Endothelial cell of umbilical vein (primary cell): ENCODE measurements at regions not wholly inside any gene's neighbourhood (a gene's known extent, or its start where the extent isn't known, plus 50 kb on each side); places are given as distances from the start of the nearest gene placed in this dataset.

Experiments used
- BruUV-seq: library from RNA; stranded (reverse); fragments of 400-500 nt; replicated peaks from 2 replicates; lab custom pipeline; 2021; lab: Mats Ljungman, UMichigan
- CTCF ChIA-PET: fragments of 300-600, 350-600 bp; sonication (Branson Sonifier 250); formaldehyde crosslinking; loops from one replicate; lab custom pipeline; 2021; ENCODE audit warnings: antibody characterized with exemption, inconsistent platforms; lab: Charles Lee
- POLR2A ChIA-PET: fragments of 300-600, 350-600 bp; sonication (Branson Sonifier 250); formaldehyde crosslinking; loops from one replicate; lab custom pipeline; 2021; ENCODE audit warnings: antibody characterized with exemption, inconsistent platforms; lab: Charles Lee
- DNase-seq: peaks from one replicate; pipeline ENCODE4 v3.0.0-alpha.2; 2011; ENCODE audit warnings: low read depth, low spot score
- FAIRE-seq: peaks from 2 replicates; lab custom pipeline; 2011; peaks lifted over from hg19 to GRCh38; lab: Jason Lieb, UNC
- H2AFZ ChIP-seq: 2 replicates; pipeline ENCODE4 v1.6.0; 2012; ENCODE audit warnings: low read depth, low read length, control low read depth, inconsistent platforms
- H3K27ac ChIP-seq: 2 replicates; pipeline ENCODE4 v1.5.1; 2011; ENCODE audit warnings: low read depth, mild to moderate bottlenecking, control low read depth, low read length, moderate library complexity; ENCODE audit not compliant: insufficient read depth
- H3K27me3 ChIP-seq, 2 experiments: 2 replicates each; pipeline versions ENCODE4 v1.6.0 to v1.6.1; 2011; ENCODE audit warnings: low read length in 2 of 2, mixed read lengths in 1 of 2; ENCODE audit not compliant: control insufficient read depth in 2 of 2, insufficient read depth in 2 of 2
- H3K36me3 ChIP-seq, 2 experiments: 2 replicates in 1 of 2; 3 replicates in 1 of 2; pipeline ENCODE4 v1.5.1; 2011; ENCODE audit warnings: low read length in 2 of 2, mild to moderate bottlenecking in 1 of 2, moderate library complexity in 1 of 2; ENCODE audit not compliant: control insufficient read depth in 2 of 2, insufficient read depth in 2 of 2; ENCODE audit errors: extremely low read depth in 1 of 2
- H3K4me1 ChIP-seq: 3 replicates; pipeline ENCODE4 v1.5.1; 2011; ENCODE audit warnings: mild to moderate bottlenecking, low read length; ENCODE audit not compliant: control insufficient read depth, insufficient read depth; ENCODE audit errors: extremely low read depth
- H3K4me2 ChIP-seq: 2 replicates; pipeline ENCODE4 v1.6.1; 2011; ENCODE audit warnings: low read length, control low read depth, mixed read lengths; ENCODE audit not compliant: insufficient read depth
- H3K4me3 ChIP-seq, 3 experiments: fragments of 200-600 bp in 1 of 3; sonication (generic), shearing (Covaris generic) in 1 of 3; replicated peaks in 1 of 3; 2 replicates each; pipeline ENCODE4 v1.5.1; 2011 to 2016; ENCODE audit warnings: control low read depth in 3 of 3, low read length in 3 of 3, mild to moderate bottlenecking in 2 of 3, inconsistent platforms in 1 of 3, low read depth in 1 of 3, moderate library complexity in 1 of 3; ENCODE audit not compliant: insufficient read depth in 1 of 3
- H3K79me2 ChIP-seq: 2 replicates; pipeline ENCODE4 v1.6.0; 2012; ENCODE audit warnings: low read length, inconsistent platforms; ENCODE audit not compliant: control insufficient read depth, insufficient read depth
- H3K9ac ChIP-seq: replicated peaks from 2 replicates; pipeline ENCODE3; 2011; ENCODE audit warnings: low read length, control low read depth; ENCODE audit not compliant: insufficient read depth; ENCODE audit errors: extremely low read depth
- H3K9me1 ChIP-seq: replicated peaks from 3 replicates; pipeline ENCODE4 v1.6.0; 2011; ENCODE audit warnings: mild to moderate bottlenecking, low read length; ENCODE audit not compliant: control insufficient read depth, insufficient read depth; ENCODE audit errors: extremely low read depth
- H3K9me3 ChIP-seq: replicated peaks from 2 replicates; pipeline ENCODE4 v1.5.1; 2012; ENCODE audit warnings: low read length, inconsistent platforms; ENCODE audit not compliant: control insufficient read depth, insufficient read depth
- H4K20me1 ChIP-seq: replicated peaks from 2 replicates; pipeline ENCODE3; 2011; ENCODE audit warnings: mild to moderate bottlenecking, low read length; ENCODE audit not compliant: control insufficient read depth, insufficient read depth; ENCODE audit errors: extremely low read depth
- CTCF ChIP-seq, 2 donors: IDR thresholded peaks; 1 replicate in 1 of 2; 2 replicates in 1 of 2; pipeline ENCODE4 v1.5.1; 2011; ENCODE audit warnings: low read length in 2 of 2, mild to moderate bottlenecking in 2 of 2, moderate library complexity in 2 of 2, control low read depth in 1 of 2, inconsistent platforms in 1 of 2, low read depth in 1 of 2; ENCODE audit not compliant: insufficient read depth in 1 of 2; ENCODE audit errors: extremely low read depth in 1 of 2
- EZH2 ChIP-seq: IDR thresholded peaks from 2 replicates; pipeline ENCODE4 v1.6.1; 2012; ENCODE audit warnings: borderline replicate concordance, low read depth, mild to moderate bottlenecking, moderate library complexity, low read length, inconsistent platforms; ENCODE audit not compliant: severe bottlenecking
- FOS ChIP-seq: IDR thresholded peaks from 2 replicates; pipeline ENCODE4 v1.6.1; 2011; ENCODE audit warnings: mild to moderate bottlenecking, low read length, moderate library complexity, borderline replicate concordance; ENCODE audit not compliant: insufficient read depth
- GATA2 ChIP-seq: IDR thresholded peaks from 2 replicates; pipeline ENCODE4 v1.7.0; 2011; ENCODE audit warnings: low read depth, mild to moderate bottlenecking, moderate library complexity, mixed read lengths, low read length; ENCODE audit not compliant: insufficient read length, insufficient read depth
- JUN ChIP-seq: IDR thresholded peaks from 2 replicates; pipeline ENCODE4 v1.6.1; 2011; ENCODE audit warnings: borderline replicate concordance, low read depth; ENCODE audit not compliant: insufficient read length, insufficient read depth
- MAX ChIP-seq: IDR thresholded peaks from 2 replicates; pipeline ENCODE4 v1.6.1; 2011; ENCODE audit not compliant: insufficient read depth, insufficient read length
- MYC ChIP-seq: IDR thresholded peaks from one replicate; pipeline ENCODE4 v1.6.1; 2011; ENCODE audit warnings: mild to moderate bottlenecking, low read depth, low read length
- POLR2A ChIP-seq: IDR thresholded peaks from 2 replicates; pipeline ENCODE4 v1.6.1; 2012; ENCODE audit warnings: low read depth, mild to moderate bottlenecking, control low read depth, low read length
- POLR2AphosphoS5 ChIP-seq: IDR thresholded peaks from 2 replicates; pipeline ENCODE4 v1.6.1; 2012; ENCODE audit warnings: low read depth, mild to moderate bottlenecking, control low read depth, low read length, moderate library complexity; ENCODE audit not compliant: insufficient read depth
- dilution Hi-C: fragments of 300-500 bp; cut with MboI; formaldehyde crosslinking; loops from one replicate; pipeline ENCODE4 v1.15.0; 2019; ENCODE audit warnings: low sequenced_read_pairs; ENCODE audit not compliant: extremely low pct_ligation_motif_present
- intact Hi-C: fragments of 100-400 bp; cut with micrococcal nuclease; formaldehyde crosslinking; loops from one replicate; pipeline ENCODE4 v1.10.0; 2022

- Histone ChIP-seq H3K9ac (no peak overlapping the region), H3K36me3 (no peaks in the 10 kb centered on the region), H2AFZ (no peak overlapping the region), H3K9me1 (no peaks in the 10 kb centered on the region), H3K4me1 (peaks cover 10% of the 10 kb centered on the region), H3K27me3 (peaks cover 0 to 6% of the 10 kb centered on the region in 2 experiments), H3K27ac (no peak overlapping the region), H3K9me3 (no peaks in the 10 kb centered on the region), H4K20me1 (no peaks in the 10 kb centered on the region), H3K4me3 (no peak overlapping the region), H3K79me2 (no peaks in the 10 kb centered on the region), H3K4me2 (no peak overlapping the region)
- no TSS peak for BruUV-seq
- dilution Hi-C loops (no loop called here), intact Hi-C loops (no loop called here)
- DNase-seq (no peak), FAIRE-seq (no peak)
- no peak for TF ChIP-seq MYC
- TF ChIP-seq EZH2 = no peak
- no peak for TF ChIP-seq POLR2AphosphoS5
- TF ChIP-seq FOS = no peak
- TF ChIP-seq JUN = no peak
- TF ChIP-seq MAX = no peak
- no peak for TF ChIP-seq POLR2A
- TF ChIP-seq CTCF (IDR thresholded peaks at IDR 0.05; ENCODE audit: extremely low read depth in 1 of 2, insufficient read depth in 1 of 2, low read depth in 1 of 2, low read length in 2 of 2) = no peak
- TF ChIP-seq GATA2 = no peak
- POLR2A ChIA-PET = no interaction called here
- CTCF ChIA-PET = interaction anchor here (1.2 kb wide), 1 partner anchor 13 kb away, joined by 3 read pairs; no protein-coding TSS in a partner anchor
Measured at GRCh38 chr22:27452922-27453321, 348.6 kb downstream of the MN1 start.
